ENCODE measurements at regions not wholly inside any gene's neighbourhood (a gene's known extent, or its start where the extent isn't known, plus 50 kb on each side); places are given as distances from the start of the nearest gene placed in this dataset.

DNA sequence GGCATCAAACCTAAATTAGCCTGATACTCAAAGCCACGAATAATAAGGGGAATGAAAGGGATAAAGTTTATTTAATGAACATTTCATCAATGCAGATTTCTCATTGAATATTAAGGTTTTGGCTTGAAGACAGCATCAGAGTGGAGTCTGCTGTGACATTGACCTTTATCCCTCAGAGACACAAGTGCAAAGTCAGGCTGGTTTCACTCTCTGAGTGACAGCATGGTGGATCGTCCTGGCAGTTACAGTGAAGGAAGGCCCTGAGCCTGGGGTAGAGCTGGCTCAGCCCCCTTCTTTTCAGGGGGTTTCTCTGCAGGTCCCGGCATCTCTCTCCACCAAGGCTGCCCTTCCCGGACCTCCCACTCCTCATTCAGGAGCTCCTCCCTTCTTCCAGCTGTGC is 503.1 kb downstream of the PREX1 start:
- DNase-seq = no peak

DNA sequence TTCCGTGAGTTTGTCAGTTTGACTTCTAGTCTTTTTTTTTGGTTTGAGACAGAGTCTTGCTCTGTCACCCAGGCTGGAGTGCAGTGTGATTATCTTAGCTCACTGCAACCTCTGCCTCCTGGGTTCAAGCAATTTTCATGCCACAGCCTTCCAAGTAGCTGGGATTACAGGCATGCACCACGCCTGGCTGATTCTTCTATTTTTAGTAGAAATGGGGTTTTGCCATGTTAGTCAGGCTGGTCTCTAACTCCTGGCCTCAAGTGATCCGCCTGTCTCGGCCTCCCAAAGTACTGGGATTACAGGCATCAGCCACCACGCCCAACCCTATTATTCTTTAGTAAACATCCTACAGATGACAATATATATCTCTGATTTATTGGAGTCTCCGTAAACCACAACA is 506.5 kb downstream of the PREX1 start:
- no peak for DNase-seq

DNA sequence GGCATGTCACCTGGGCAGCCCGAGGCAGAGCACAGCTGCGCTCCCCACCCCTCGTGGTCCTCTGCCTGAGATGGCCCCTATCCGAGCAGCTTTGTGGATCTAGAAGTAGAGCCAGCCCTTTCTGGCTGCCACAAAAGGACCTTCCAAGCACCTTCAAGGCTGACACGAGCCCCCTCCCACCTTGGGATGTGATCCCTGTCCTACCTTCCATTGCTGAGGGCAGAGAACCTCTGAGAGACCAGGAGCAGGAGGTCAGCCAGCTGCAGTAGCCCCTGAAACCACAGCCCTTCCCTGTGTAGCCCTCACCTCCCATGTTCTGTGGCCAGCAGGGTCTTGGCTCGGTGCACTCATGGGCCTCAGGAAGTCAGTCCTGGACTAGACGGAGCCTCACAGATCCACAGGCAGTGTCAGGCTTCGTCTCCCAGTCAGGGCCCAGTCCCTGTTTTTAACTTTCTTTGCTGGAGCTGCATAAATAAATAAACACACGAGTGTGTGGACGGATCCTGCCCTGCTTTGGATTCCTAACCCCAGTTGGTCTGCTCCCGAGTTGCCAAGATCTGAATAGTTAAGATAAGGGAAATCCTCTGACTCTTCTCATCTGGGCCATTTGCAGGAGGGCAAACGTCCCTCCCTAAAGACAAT is 507.7 kb downstream of the PREX1 start:
- DNase-seq = no peak

DNA sequence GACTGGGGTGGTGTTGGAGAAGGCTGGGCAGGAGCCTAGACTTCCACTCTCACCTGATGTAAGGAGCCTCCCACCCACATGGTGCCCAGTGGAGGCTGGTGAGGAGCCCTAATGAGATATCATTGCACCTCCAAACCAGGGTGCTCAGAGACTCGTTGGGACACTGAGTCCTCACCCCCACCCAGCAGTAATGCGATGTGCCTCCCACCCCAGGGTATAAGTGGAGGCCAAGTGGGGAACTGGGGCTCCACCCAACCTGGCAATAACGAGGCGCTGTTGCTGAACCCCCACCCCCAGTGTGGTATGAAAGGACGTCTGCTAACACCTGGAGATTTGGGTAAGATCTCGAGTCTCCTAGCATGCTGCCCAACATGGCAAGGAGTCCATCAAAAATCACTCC is 510.2 kb downstream of the PREX1 start:
- DNase-seq = no peak

DNA sequence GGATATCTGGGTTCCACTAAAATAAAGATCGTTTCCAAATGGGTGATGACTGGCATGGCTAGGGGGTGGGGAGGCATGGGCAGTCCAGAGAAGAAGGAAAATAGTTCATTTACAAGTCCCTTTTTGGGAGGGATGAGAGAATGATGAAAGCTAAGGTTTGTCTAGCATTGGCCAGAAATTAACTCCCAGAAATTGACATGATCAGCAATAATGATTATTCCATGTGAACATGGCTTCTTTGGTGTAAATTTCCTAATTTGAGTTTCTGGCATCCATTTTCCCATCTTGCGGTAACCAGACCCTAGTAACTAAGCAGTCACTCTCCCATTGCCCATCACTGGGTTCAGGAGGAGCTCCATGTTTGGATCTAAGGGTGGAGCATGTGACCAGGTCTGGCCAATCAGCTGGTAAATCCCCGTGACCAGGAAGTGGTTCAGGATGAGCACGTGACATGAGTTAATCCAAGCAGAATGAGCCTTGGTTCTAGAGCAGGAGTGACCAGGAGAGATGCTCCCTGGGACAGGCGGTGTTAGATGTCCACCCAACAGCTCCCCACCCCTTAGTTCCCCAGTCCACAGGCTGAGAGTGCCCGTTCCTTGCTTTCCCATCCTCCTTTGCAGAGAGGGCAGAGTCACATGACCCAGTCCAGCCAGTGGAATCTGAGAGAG is 512.7 kb downstream of the PREX1 start:
- no peak for DNase-seq

DNA sequence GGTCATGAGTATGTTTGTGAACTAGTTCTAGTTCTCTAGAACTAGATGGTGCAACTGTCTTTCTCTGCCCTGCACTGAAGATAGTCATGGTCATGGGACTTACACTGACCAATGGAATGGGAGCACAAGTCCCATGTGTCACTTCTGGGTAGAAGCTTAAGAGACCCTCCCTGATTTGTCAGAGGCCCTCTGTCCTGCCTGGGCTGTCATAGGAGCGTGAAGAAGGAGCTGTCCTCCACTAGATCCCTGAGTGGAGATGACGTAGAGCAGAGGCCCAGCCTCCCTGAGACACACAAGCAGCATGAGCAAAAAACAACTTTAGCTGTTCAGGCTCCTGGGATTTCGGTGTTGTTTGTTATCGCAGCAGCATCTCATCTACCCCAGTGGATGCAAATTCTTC is 514.5 kb downstream of the PREX1 start:
- no peak for DNase-seq

DNA sequence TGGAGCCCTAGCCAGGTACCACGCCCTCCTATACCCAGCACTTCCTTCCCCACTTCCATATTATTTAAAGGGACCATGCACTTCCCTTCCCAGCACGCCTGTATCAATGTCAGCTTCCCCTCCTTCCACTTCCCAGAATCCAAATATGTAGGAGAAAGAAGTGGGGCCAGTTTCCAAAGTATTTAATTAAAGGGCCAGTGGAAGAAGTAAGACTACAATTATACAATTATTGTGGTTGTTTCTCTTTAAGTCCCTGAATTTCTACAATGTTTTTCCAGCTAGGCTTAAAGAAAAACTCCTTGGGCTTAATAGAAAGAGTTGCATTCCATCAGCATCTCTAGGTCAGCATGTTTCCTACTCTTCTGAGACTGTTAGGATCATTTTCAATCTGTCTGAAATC is 515.8 kb downstream of the PREX1 start:
- no peak for DNase-seq

DNA sequence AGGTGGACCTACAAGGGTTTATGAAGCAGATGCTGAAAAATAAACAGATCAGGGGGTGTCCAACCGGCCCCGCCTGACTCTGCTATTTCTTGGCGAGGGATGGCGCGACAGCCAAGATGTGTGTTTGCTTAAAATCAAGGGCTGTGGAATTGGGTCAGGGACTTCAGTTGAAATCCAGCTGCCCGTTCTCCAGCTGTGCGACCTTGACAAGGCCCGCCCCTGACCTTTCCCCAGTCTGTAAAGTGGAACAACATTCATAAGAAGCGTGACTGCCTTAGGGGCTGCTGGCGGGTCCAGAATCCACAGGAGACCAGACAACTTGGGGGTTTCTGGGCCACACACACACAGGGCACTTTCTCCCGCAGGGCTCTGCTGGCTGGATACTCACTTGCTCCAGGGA is 517.5 kb downstream of the PREX1 start:
- DNase-seq = no peak

DNA sequence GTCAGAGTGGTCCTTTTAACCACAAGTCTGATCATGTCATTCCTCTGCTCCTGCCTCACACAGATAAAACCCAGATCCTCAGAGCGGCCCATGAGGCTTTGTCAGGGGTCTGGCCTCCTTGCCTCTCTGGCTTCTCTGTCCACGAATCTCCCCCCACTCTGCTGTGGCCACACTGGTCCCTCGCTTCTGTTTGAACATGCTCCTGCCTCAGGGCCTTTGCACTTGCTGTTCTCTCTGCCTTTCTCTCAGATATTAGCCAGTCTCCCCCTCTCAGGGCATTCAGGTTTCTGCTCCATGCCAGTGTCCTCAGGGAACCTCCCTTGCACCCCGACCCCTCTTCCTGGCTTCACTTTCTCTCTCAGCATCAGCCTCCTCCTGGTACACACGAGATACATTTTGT is 518.5 kb downstream of the PREX1 start:
- no peak for DNase-seq

DNA sequence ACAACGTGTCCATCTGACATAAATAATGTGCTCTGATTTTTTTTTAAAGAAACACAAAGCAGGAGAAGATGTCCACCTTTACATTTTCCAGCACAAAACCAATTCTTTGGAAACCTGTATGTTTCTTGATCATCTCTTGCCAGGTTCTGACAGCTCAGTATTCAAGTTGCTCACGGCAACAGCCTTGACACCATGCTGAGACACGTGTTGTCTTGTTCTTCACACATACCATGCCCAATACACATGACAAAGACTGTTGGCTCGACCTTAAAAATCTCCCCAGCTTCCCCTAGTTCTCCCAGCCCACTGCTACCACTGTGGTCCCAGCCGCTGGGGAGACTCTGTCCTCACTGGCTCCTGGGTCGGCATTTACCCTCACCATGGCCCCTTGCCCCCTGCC is 518.9 kb downstream of the PREX1 start:
- DNase-seq = no peak

DNA sequence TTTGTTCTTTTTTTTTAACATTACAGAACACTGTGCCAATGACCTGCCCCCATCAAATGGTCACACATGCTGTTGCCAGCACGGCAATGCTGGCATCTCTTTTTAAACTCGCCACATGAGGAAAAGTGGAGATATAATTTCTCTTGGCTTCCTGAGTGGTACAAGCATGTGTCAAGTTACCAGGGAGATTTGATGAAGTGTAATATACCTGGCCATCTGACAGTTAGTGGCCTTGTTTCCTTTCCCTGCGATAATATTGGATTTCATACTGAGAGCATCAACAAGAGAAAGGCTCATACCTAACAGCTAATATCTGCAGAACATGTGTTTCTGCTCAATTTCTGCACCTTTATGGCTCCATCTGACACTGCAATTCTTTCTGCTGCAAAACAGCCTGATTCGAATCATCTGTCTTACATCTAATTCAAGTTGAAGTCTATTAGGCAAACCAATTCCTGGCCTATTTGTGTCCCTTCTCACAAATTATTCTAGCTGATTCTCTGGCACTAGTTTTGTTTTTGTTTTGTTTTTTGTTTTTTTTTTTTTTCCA is 519.5 kb downstream of the PREX1 start:
- no peak for DNase-seq

DNA sequence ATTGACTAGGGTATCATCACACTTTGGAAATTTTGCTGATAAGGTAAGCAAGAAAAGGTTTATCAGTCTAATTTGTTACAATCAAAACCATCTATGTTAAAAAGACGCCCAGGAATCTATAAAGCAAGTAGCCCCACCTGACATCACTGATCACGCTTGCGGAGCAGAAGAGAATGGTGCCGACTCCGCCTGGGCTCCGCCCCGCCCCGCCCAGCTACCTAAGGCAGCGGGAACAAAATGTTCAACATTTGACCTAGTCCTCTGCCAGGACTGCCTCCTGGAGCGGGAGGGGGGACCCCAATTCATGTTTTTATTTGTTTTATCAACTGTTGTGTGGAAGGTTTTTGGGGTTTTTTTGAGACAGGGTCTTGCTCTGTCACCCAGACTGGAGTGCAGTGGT is 520.5 kb downstream of the PREX1 start:
- no peak for DNase-seq

DNA sequence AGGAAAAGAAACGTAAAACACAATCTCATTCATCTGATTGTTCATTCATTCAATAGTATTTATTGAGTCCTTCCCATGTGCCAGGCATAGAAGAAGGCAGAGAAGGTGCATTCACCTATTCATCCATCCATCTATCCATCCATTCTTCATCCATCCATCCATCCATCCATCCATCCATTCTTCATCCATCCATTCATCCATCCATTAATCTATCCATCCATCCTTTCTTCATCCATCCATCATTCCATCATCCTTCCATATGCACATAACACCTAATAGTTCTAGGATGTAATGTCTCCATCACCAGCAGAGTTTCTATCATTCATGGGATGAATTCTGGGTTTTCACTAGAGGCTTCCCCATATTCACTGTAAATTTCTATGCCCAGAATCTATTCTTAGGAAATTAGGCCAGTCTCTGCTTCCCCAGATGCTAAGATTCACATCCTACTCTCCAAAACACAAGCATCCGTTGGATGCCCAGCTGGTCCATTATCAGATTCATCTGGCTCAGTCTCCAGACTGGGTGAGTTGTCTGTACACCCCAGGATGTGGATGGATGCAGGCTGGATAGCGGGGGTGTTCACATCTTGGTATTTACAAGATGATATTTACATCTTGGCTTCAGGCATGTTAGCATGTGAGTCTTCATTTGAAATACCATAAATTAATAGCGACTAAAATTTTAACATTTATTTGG is 517.7 kb upstream of the SULF2 start:
- DNase-seq = no peak

DNA sequence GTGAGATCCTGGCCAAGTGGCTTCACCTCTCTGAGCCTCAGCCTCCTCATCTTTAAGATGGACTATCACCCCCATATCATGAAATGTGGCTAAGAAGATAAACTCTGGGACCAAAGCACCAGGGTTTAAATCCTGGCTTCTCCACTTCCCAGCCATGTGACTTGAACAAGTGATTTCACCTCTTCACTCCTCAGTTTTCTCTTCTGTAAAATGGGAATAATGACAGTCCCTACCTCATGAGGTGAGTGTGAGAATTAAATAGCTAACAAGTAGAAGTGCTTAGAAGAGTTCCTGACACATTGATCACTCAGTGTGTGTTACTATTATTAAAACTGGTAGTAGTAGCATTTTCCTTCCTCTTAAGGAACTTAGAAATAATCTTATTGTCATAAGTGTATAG is 516.9 kb upstream of the SULF2 start:
- DNase-seq = no peak

DNA sequence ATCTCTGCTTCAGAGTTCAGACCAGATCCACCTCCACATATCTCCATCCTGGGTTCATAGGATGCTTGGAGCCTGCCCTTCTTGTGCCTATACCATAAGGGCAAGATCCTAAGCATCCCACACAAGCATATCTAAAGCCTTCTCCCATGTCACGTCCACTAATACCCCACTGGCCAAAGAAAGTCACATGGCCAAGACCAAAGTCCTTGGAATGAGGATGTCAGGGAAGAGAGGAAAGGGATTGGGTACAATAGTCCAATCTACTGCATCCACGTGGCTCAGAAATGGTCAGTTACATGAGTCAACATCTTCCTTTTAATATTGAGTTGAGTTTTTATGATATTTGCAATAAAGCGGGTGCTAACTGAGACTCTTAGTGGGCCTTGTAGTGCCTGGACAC is 515.9 kb upstream of the SULF2 start:
- DNase-seq = no peak

DNA sequence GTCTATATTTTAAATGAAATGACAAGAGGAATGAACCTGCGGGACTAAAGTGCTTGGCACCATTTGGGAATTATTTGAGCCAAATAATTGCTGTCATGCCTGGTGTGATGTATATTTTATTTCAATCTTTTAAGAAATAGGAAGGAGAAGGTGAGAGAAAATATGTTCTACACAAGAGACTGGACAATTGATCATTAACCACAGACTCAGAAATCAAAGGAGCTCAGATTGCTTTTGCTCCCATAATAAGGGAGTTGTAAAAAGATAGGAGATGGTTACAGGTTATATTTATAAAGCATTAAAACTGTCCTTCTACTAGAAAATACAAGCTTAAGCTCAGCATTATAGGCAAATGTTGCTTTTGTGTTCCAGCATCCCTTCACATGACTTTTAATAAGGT is 515.2 kb upstream of the SULF2 start:
- no peak for DNase-seq

DNA sequence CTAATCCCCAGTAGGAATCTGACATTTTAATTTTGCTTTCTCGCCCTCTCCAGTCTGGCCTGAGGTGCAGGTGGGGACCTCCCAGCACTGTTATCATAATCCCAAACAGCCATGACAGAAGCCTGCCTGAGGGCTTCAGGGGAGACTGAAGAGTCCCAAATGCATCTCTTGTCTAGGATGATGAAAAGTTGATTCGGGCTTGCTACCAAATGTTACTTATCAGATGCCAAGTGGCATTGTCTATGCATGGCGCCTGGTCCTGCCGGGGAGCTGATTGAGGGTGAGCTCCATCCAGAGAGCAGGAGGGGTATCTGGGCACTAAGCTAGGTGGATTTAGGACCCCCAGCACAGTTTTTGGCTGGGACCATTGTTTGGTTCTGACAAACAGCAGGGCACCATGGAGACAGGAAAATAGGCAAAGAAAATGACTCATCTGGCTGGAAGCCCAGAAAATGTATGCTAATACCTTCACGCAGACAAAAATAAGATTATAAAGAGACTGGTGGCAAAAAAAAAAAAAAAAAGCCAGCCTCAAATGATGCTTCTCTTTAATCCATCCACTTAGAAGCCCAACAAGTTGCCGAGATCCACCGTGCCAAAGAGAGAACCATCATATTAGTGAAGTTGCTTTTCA is 513.7 kb upstream of the SULF2 start:
- no peak for DNase-seq

DNA sequence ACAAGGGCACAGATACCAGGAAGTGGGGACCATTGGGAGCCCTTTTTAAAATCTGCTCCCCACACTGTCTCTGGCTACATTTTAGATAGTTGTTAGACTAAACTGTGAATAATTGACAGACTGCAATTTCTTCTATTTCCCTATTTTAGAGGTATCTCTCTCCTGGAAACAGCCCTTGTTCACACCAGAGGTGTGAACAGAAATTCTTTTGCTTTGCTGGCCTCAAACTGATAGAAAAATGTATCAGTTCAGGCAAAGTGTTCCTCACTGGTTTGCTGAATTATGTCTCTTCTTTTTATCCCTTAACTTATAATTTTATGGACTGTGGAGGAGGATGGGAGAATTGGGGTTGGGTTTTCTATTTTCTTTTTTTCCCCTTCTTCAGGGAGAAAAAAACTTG is 513.2 kb upstream of the SULF2 start:
- DNase-seq = no peak

DNA sequence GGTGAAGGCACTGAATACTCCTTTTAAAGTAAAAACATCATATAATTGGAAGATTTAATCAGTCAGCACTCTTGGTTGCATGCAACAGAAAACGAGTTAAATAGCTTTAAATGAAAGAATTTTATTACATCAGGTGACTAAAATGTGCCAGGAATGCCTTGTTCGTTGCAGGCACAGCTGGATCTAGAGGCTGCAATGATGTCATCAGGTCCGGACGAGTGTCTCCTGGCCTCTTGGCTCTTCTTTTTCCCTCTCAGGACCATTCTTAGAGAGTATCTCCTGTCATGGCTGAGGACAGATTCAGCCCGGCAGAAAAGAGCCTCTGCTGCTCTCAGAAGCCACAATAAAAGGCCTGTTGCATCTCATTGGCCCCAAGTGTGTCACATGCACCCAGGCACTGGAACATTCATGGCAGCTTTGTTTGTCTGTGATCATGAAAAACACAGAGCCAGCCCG is 510.7 kb upstream of the SULF2 start:
- no peak for DNase-seq

DNA sequence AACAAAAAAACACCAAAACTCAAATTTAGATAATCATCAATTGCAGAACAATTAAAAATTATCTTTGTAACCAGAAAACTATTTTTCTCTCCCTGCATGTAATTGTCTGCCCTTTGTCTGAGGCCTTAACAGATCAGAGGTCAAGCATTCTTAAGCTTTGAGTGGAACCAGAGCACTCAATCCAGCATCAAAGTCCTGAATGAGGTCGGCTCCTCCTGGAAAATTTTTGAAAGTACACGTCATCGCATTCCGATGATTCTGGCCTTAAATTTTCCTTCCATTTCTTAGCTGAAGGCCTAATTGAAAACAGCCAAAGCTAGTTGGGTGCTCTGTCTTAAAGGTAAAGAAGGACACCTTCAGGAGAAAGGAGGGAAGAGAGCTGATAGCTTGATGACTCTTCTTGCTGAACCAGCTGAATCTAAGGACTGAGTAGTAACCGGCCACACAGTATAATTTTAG is 510.2 kb upstream of the SULF2 start:
- no peak for DNase-seq

DNA sequence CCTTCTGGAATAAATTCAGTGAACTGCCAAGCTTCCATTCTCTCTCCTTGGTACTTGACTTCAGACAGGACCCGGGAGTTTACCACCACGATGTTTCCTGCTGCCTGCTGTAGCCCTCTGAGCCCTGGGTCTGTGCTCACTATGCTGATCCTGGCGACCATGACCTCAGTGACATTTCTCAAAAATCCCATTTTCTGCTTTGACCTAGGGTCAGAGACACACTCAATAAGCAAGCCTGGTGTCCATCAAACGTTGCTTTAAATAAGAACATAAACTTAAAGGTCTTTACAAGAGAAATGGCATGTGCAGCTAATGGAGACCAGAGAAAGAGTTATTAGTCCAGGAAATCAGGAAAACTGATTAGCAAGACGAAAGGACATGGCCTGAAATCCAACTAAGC is 509.7 kb upstream of the SULF2 start:
- no peak for DNase-seq

DNA sequence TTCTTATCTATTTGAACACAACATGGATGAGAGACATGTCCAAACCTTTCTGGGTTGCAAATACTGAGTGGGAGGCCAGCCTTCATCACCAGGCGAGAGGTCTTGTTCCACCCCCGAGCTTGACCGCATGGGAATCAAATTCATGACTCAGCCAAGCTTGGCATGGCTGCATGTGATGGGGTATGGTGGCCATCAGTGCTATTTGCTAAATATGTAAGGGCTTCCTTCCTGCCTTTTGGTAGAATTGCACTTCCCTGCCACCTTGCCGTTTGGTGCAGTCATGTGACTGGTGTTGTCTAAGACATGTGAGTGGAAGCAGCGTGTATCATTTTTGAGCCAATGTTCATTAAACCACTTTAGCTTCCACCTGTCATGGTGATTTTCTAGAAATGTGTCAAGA is 508.9 kb upstream of the SULF2 start:
- DNase-seq = no peak

DNA sequence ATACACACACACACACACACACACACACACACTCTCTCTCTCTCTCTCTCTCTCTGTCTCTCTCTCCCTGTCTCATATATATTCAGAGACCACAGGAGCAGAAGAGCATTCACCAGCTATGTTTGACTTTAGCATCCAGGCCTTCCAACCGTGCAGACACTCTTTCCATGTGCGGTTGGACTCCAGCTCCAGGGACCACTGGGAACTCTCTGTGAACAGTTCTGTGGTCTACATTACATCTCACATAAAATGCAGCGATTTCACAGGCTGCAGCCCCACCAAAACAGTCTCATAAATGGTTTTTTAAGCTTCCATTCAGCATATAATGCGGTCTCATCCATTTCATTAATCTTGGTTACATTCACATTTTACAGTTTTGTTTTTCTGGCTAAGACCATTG is 508.4 kb upstream of the SULF2 start:
- DNase-seq = no peak

DNA sequence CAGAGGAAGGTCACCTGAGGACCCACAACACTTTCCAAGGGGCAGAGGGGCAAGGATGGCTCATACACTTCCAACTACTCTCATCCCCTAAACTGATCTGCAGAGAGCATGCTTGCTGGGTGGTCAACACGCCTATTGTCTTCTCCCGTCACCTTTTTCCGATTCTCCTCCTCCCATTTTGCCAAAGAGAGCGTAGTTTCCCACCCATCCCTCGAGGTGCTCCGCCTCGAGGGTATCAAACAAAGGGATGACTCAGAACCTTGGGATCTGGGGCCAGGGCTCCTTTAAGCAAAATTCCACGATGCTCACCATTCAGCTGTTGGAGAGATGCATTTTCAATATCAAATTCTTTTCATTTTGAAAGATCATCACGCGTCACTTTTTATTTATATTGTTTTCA is 507.5 kb upstream of the SULF2 start:
- no peak for DNase-seq

Data from CD4-positive, alpha-beta T cell treated with Interleukin-4 for 1 hour (primary cell).